HFF-Myc (cell line): ENCODE measurements at regions not wholly inside any gene's neighbourhood (a gene's known extent, or its start where the extent isn't known, plus 50 kb on each side); places are given as distances from the start of the nearest gene placed in this dataset.

Experiments
- DNase-seq: peaks from one replicate; pipeline ENCODE4 v3.0.0-alpha.2; 2011; ENCODE audit warnings: low read depth; ENCODE audit errors: extremely low read depth
- H3K4me3 ChIP-seq: replicated peaks from 2 replicates; pipeline ENCODE4 v1.5.1; 2011; ENCODE audit warnings: low read depth, mild to moderate bottlenecking, control low read depth, low read length
- CTCF ChIP-seq: IDR thresholded peaks from 2 replicates; pipeline ENCODE4 v1.5.1; 2012; ENCODE audit warnings: mild to moderate bottlenecking, low read depth, low read length, control low read depth; ENCODE audit errors: missing control alignments

- no peak for TF ChIP-seq CTCF
- DNase-seq: no peak
These were observed 113.4 kb downstream of the CYRIA start for GRCh38 chr2:16552202-16552601.

DNA sequence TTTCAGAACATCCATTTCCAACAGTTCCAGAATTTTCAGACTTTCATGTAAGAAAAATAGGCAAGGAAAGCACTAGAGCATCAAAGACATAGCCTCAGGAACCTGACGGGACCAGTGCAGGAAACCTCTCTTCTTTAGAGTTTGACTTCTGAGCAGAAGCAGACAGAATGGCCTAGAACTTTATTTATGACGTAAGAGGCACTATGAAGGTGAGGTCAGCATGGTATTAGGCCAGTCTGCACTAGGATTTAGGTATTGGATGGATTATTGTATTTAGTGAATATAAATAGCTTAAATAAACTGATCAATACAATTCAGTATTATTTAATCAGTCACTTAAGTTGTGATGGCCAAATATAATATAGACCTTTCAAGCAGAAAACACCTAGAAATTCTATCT lies 117.6 kb downstream of the CYRIA start:
- H3K4me3 ChIP-seq: no peak overlapping the region
- no peak for DNase-seq

More at GRCh38 chr2:16552202-16552601, 113.4 kb downstream of the CYRIA start:
- no peak overlapping the region for H3K4me3 ChIP-seq

DNA sequence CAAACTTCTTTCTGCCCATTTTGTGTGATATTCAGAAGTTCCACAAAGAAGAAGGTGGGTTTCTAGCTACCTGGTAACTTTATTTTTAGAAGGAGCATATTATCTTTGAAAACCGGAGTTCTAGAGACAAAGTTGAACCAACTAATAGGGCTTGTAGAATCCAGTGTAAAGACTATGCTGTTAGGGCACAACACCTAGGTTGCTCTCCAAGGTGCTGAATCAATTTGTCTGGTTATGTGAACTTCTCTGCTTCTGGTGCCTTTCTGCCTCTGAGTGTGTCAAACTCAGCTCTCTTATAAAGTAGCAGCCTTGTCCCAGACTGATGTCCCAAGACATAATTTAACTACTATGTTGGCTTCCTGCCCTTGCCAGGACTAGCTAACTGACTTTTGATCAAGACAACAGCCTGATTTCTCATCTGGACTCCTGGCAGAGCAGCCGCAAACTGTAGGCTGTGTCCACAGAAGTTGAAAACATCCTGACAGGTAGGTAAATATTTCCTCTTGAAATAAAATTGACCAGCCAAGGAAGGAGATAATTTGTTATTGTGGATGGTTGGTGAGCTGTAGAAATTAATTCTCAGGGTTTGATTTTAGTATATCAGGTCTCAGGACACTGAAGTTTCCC lies 119.4 kb downstream of the CYRIA start:
- H3K4me3 ChIP-seq: no peak overlapping the region
- DNase-seq: no peak
- TF ChIP-seq CTCF: no peak

More for the DNA sequence above, 117.6 kb downstream of the CYRIA start:
- TF ChIP-seq CTCF: no peak

DNA sequence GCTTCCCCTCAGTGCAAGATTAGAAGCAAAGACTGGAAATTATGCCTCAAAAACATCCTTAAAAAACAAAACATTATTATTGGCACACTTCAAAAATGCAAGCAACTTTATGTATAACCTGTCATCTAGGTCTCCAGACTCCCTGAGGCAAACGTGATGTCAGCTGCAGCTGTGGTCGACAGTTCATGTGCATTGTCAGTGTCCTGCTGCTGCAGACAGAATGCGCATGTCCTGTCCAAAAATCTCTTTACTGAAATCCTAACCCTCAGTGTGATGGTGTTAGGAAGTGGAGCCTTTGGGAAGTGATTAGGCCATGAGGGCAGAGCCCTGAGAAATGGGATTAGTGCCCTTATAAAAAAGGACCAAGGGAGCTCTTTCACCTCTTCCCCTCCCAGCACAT lies 126.9 kb downstream of the CYRIA start:
- DNase-seq: no peak
- no peak for TF ChIP-seq CTCF
- no peak overlapping the region for H3K4me3 ChIP-seq

DNA sequence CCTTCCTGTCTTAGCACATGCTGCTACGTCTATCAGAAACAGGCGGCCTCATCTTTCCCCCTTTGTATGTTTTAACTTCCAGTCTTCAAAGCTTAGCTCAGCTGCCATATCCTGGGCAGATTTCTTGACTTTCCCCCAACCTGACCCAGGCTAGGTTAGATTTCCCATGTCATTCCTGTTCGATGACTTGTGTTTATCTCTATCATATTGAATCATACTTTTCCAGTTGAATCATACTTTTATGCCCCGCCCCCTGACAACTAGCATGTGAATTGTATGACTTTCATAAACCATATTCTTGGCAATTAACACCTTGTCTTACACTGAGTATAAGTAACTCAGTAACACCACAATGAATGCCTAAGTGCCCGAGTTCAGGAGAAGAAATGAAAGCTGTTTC lies 128.3 kb downstream of the CYRIA start:
- DNase-seq: no peak
- no peak for TF ChIP-seq CTCF
- no peak overlapping the region for H3K4me3 ChIP-seq

- no peak overlapping the region for H3K4me3 ChIP-seq
- no peak for DNase-seq
- no peak for TF ChIP-seq CTCF
These were observed 139.4 kb downstream of the CYRIA start for GRCh38 chr2:16526193-16526592.
